ENCODE measurements at regions not wholly inside any gene's neighbourhood (a gene's known extent, or its start where the extent isn't known, plus 50 kb on each side); places are given as distances from the start of the nearest gene placed in this dataset.

GRCh38 chr5:4243479-4244264 lies 648.0 kb downstream of the IRX1 start:
- POLR2A ChIA-PET = no interaction called here
- DNase-seq (ENCODE audit: extremely low spot score) = no peak

GRCh38 chr5:4244306-4244705 lies 648.7 kb downstream of the IRX1 start:
- ChIA-PET POLR2A (no interaction called here), CTCF (no interaction called here)
- no peak for TF ChIP-seq SUZ12 (IDR thresholded peaks at IDR 0.05)
- no peak for TF ChIP-seq ZNF384 (IDR thresholded peaks at IDR 0.05)
- no peak for TF ChIP-seq FOXM1 (IDR thresholded peaks at IDR 0.05; ENCODE audit: borderline replicate concordance)
- no peak for TF ChIP-seq BHLHE40 (IDR thresholded peaks at IDR 0.05; ENCODE audit: borderline replicate concordance)
- TF ChIP-seq L3MBTL2 (conservative IDR thresholded peaks at IDR 0.05) = no peak
- TF ChIP-seq ARNT (IDR thresholded peaks at IDR 0.05) = no peak
- no peak for TF ChIP-seq FOXA1 (IDR thresholded peaks at IDR 0.05)
- TF ChIP-seq LEF1 (IDR thresholded peaks at IDR 0.05; ENCODE audit: borderline replicate concordance) = no peak
- TF ChIP-seq SP1 (IDR thresholded peaks at IDR 0.05) = no peak
- no peak for TF ChIP-seq NFRKB (IDR thresholded peaks at IDR 0.05)
- no peak for TF ChIP-seq TARDBP (IDR thresholded peaks at IDR 0.05)
- no peak for TF ChIP-seq PKNOX1 (IDR thresholded peaks at IDR 0.05)
- no peak for TF ChIP-seq CTBP1 (IDR thresholded peaks at IDR 0.05; ENCODE audit: borderline replicate concordance)
- no peak for DNase-seq (ENCODE audit: extremely low spot score)

More at GRCh38 chr5:4243479-4244264, 648.0 kb downstream of the IRX1 start:
- CTCF ChIA-PET = no interaction called here
- TF ChIP-seq L3MBTL2 (conservative IDR thresholded peaks at IDR 0.05) = no peak

- DNase-seq (ENCODE audit: extremely low spot score) = no peak
- ChIA-PET POLR2A (no interaction called here), CTCF (no interaction called here)
- TF ChIP-seq BHLHE40 (IDR thresholded peaks at IDR 0.05; ENCODE audit: borderline replicate concordance) (no peak), NFRKB (IDR thresholded peaks at IDR 0.05) (no peak), LEF1 (IDR thresholded peaks at IDR 0.05; ENCODE audit: borderline replicate concordance) (no peak), FOXK2 (IDR thresholded peaks at IDR 0.05) (no peak), ZNF384 (IDR thresholded peaks at IDR 0.05) (no peak)
Observed at GRCh38 chr5:4245076-4245475, 649.4 kb downstream of the IRX1 start.

- ChIA-PET POLR2A (no interaction called here), CTCF (no interaction called here)
- no peak for DNase-seq (ENCODE audit: extremely low spot score)
- TF ChIP-seq ARNT (IDR thresholded peaks at IDR 0.05) (no peak), ELF4 (IDR thresholded peaks at IDR 0.05) (no peak), ZNF384 (IDR thresholded peaks at IDR 0.05) (no peak), CTBP1 (IDR thresholded peaks at IDR 0.05; ENCODE audit: borderline replicate concordance) (no peak), NFRKB (IDR thresholded peaks at IDR 0.05) (no peak), LEF1 (IDR thresholded peaks at IDR 0.05; ENCODE audit: borderline replicate concordance) (no peak), PKNOX1 (IDR thresholded peaks at IDR 0.05) (no peak), SUZ12 (IDR thresholded peaks at IDR 0.05) (no peak), FOXA1 (IDR thresholded peaks at IDR 0.05) (no peak), SP1 (IDR thresholded peaks at IDR 0.05) (no peak), HDGF (IDR thresholded peaks at IDR 0.05; ENCODE audit: borderline replicate concordance) (no peak)
Observed at GRCh38 chr5:4245511-4245910, 649.9 kb downstream of the IRX1 start.

GRCh38 chr5:4246447-4246846 lies 650.8 kb downstream of the IRX1 start:
- ChIA-PET CTCF (no interaction called here), POLR2A (no interaction called here)
- no peak for TF ChIP-seq TARDBP (IDR thresholded peaks at IDR 0.05)
- TF ChIP-seq HDGF (IDR thresholded peaks at IDR 0.05; ENCODE audit: borderline replicate concordance) = no peak
- TF ChIP-seq NFRKB (IDR thresholded peaks at IDR 0.05) = no peak
- TF ChIP-seq FOXA1 (IDR thresholded peaks at IDR 0.05) = no peak
- TF ChIP-seq LEF1 (IDR thresholded peaks at IDR 0.05; ENCODE audit: borderline replicate concordance) = no peak
- no peak for TF ChIP-seq BHLHE40 (IDR thresholded peaks at IDR 0.05; ENCODE audit: borderline replicate concordance)
- no peak for TF ChIP-seq CTBP1 (IDR thresholded peaks at IDR 0.05; ENCODE audit: borderline replicate concordance)
- TF ChIP-seq PKNOX1 (IDR thresholded peaks at IDR 0.05) = no peak
- TF ChIP-seq FOXM1 (IDR thresholded peaks at IDR 0.05; ENCODE audit: borderline replicate concordance) = no peak
- TF ChIP-seq SP1 (IDR thresholded peaks at IDR 0.05) = no peak
- TF ChIP-seq L3MBTL2 (conservative IDR thresholded peaks at IDR 0.05) = no peak
- TF ChIP-seq ELF4 (IDR thresholded peaks at IDR 0.05) = no peak
- no peak for TF ChIP-seq FOXK2 (IDR thresholded peaks at IDR 0.05)
- no peak for TF ChIP-seq ARNT (IDR thresholded peaks at IDR 0.05)
- no peak for TF ChIP-seq SUZ12 (IDR thresholded peaks at IDR 0.05)
- TF ChIP-seq ZNF384 (IDR thresholded peaks at IDR 0.05) = no peak
- no peak for DNase-seq (ENCODE audit: extremely low spot score)

- ChIA-PET POLR2A (no interaction called here), CTCF (no interaction called here)
- TF ChIP-seq FOXM1 (IDR thresholded peaks at IDR 0.05; ENCODE audit: borderline replicate concordance) (no peak), ELF4 (IDR thresholded peaks at IDR 0.05) (no peak), FOXK2 (IDR thresholded peaks at IDR 0.05) (no peak), SP1 (IDR thresholded peaks at IDR 0.05) (no peak), ARNT (IDR thresholded peaks at IDR 0.05) (no peak), ZNF384 (IDR thresholded peaks at IDR 0.05) (no peak), LEF1 (IDR thresholded peaks at IDR 0.05; ENCODE audit: borderline replicate concordance) (no peak), PKNOX1 (IDR thresholded peaks at IDR 0.05) (no peak), SUZ12 (IDR thresholded peaks at IDR 0.05) (no peak), BHLHE40 (IDR thresholded peaks at IDR 0.05; ENCODE audit: borderline replicate concordance) (no peak), TARDBP (IDR thresholded peaks at IDR 0.05) (no peak), NFRKB (IDR thresholded peaks at IDR 0.05) (no peak), FOXA1 (IDR thresholded peaks at IDR 0.05) (no peak), CTBP1 (IDR thresholded peaks at IDR 0.05; ENCODE audit: borderline replicate concordance) (no peak)
- no peak for DNase-seq (ENCODE audit: extremely low spot score)
Observed at GRCh38 chr5:4250254-4250653, 654.6 kb downstream of the IRX1 start.

Measured in HEK293T (cell line).